GM18867 (cell line): ENCODE measurements at regions not wholly inside any gene's neighbourhood (a gene's known extent, or its start where the extent isn't known, plus 50 kb on each side); places are given as distances from the start of the nearest gene placed in this dataset.
"Not testable (repeated sequence)": the region's sequence is repeated elsewhere in the genome, so short reads cannot be mapped to it uniquely, and the experiment has no call there.

Experiments used
- ATAC-seq: cut with Tn5 transposase; IDR thresholded peaks from one replicate; pipeline ENCODE4 v1.9.1; 2021; ENCODE audit warnings: mild to moderate bottlenecking, moderate library complexity; ENCODE audit not compliant: unreplicated experiment

GRCh38 chr1:157272729-157273524 lies 134.7 kb upstream of the ETV3 start:
- no peak for ATAC-seq

- ATAC-seq: no peak
Observed at GRCh38 chr1:157272264-157272663, 134.1 kb upstream of the ETV3 start.

DNA sequence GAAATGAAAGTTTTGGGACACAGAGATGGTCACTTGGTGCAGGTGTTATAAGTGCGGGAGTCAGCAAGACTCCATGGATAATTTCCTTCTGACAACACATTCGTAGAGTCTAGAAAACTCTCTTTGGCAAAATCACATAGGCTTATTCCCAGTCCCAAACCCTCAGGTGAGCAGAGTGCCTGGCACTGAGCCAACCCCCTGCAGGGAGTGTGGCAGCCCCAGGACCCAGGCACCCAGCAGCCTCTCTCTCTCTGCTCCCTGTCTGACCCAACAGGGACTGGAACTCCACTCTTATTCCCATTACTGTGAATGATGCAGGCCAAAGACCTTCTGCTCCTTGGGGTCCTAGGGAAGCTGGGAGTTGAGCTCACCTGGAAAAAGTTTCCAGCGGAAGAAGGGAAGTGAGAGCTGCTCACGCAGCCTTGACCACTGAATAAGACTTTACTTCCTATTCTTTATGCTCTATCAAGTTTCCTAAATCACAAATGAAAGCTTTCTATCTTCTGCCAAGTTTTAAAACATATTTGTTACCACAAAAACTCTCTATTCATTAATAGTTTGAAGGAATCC lies 132.6 kb upstream of the ETV3 start:
- no peak for ATAC-seq

- ATAC-seq: peak; percentile 93
Observed at GRCh38 chr1:157269656-157270375, 131.6 kb upstream of the ETV3 start.

DNA sequence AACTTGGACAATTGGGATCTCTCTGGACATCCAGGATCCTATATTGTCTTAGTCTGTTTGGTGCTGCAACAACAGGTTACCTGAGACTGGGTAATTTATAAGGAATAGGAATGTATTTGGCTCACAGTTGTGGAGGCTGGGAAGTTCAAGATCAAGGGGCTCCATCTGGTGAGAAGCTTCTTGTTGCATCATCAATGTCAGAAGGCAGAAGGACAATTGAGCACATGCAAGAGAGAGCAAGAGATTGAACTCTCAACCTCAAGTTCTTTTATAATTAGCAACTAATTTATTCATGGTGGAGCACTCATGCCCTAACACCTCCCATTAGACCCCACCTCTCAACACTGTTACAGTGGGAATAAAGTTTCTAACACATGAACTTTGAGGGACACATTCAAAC lies 124.7 kb upstream of the ETV3 start:
- no peak for ATAC-seq

DNA sequence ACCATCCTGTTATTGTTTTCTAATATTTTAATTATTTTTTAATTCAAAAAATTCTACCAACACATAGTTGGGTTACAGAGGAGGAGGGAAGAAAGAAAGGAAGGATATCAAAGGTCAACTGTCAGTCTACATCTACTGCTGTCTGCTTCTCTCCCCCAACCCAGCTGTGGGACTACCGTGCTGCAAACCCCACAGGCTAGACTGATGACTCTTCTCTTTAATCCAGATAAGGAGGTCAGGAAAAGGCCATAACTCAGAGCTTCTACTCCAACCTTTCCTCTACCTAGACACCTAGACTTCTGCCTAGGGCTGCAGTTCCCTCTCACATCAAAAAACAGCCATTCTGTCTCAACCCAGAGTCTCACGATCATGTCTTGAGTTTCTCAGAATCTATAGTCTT lies 124.2 kb upstream of the ETV3 start:
- no peak for ATAC-seq

- ATAC-seq: not testable (repeated sequence)
Observed at GRCh38 chr1:157255891-157256290, 117.7 kb upstream of the ETV3 start.

GRCh38 chr1:157254183-157254582 lies 116.0 kb upstream of the ETV3 start:
- not testable (repeated sequence) for ATAC-seq

DNA sequence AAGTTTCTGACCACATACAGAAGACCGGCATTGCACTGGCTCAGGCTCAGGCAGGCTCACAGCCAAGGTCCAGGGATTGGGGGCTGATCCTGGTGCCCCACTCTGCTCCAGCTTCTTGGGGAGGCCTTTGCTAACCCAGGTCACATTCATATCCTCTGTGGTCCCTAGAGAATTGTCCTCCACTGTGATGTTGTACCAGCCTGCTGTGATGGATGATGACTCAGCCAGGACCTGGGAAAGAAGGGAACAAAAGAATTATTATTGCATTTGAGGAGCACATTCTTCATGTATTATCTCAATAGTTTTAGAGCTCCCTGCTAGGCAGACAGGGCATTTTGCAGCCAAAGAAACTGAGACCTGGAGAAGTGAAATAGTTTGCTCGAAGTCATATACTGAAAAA lies 114.3 kb upstream of the ETV3 start:
- no peak for ATAC-seq

- no peak for ATAC-seq
Observed at GRCh38 chr1:157249739-157250138, 111.5 kb upstream of the ETV3 start.

DNA sequence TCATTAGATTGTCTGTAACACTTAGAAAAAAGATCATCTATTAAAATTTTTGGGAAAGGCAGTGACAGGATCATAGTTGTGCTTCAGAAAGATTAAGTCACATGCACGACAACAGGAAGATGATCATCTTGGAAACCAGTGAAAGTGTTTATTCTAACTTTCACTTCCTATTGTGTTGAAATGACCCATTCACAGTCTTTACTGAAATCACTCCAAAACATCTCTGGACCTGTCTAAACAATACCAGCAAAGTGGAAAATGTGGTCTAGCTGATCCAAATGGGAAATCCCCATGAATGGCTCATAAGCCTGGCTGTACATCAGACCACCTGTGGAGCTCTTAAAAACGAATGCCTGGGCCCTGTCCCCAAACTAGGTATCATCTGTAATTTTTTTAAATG lies 111.1 kb upstream of the ETV3 start:
- no peak for ATAC-seq

- not testable (repeated sequence) for ATAC-seq
Observed at GRCh38 chr1:157247764-157248049, 109.5 kb upstream of the ETV3 start.

- ATAC-seq: no peak
Observed at GRCh38 chr1:157247005-157247763, 109.0 kb upstream of the ETV3 start.

DNA sequence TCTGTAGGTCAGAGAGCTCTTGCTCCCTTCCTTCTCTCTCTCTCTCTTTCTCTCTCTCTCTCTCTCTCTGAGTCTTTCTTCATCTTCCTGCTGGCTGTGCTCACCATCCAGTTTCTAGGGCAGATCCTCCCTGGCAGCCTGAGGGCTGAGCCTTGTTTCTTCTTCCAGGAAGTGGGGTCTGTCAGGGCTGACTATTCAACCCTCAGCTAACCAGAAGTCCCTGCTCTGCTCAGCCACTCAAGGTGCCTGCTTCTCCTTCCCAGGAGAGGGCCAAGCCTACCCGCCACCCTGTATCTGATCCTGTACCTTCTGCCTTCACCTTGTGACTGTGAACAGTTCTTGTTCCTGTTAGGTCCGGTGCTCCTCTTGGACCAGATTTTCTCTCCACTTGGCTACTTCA lies 107.6 kb upstream of the ETV3 start:
- ATAC-seq: no peak

GRCh38 chr1:157241185-157241538 lies 103.0 kb upstream of the ETV3 start:
- no peak for ATAC-seq

DNA sequence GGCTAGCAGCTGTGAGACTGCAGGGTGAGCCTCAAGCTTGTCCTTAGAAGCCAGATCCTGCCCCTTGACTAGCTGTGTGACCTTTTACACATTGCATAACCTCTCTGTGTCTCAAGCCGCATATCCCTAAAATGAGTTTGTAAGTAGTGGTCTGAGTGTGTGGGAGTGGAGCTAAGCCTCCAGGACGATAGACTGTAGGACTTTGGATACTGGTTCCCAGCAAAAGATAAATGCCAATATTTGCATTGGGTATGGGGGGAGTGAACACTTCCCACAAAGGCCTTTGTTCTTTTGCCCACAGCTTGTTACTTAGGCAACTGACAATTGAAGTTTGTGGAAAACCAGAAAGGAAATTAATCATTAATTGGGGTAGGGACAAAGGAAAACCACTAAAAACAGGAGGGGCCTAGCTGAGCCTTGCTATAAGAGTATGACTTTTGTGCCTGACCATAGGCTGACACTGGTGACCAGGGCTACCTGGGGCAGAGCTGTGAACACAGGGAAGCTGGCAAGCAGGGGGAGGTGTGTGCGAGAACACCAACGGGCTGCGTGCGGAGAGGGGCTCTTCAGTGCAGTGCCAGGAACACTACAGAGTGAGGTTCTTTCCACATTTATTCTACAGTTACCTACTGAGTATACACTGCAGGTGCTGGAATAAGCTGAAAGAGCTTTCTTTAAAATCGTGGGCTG lies 102.4 kb upstream of the ETV3 start:
- no peak for ATAC-seq

GRCh38 chr1:157239936-157240335 lies 101.7 kb upstream of the ETV3 start:
- no peak for ATAC-seq

- ATAC-seq: no peak
Observed at GRCh38 chr1:157238585-157238984, 100.4 kb upstream of the ETV3 start.

- no peak for ATAC-seq
Observed at GRCh38 chr1:157237981-157238380, 99.8 kb upstream of the ETV3 start.

DNA sequence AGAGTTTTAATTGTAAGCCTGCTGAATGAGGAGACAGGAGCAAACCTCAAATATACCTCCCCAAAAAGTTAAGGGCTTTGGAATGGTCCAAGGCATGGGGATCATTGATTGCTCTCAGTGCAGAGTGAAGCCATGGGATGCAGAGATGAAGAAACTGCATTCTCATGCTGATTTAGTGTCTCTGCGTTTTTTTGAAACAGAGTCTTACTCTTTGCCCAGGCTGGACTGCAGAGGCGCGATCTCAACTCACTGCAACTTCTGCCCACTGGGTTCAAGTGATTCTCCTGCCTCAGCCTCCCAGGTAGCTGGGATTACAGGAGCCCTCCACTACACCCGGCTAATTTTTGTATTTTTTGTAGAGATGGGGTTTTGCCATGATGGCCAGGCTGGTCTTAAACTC lies 99.3 kb upstream of the ETV3 start:
- ATAC-seq: no peak

- ATAC-seq: no peak
Observed at GRCh38 chr1:157236072-157236471, 97.9 kb upstream of the ETV3 start.
